GM19035 (cell line): ENCODE measurements at regions not wholly inside any gene's neighbourhood (a gene's known extent, or its start where the extent isn't known, plus 50 kb on each side); places are given as distances from the start of the nearest gene placed in this dataset.
"Not testable (repeated sequence)": the region's sequence is repeated elsewhere in the genome, so short reads cannot be mapped to it uniquely, and the experiment has no call there.

Experiments used
- ATAC-seq: cut with Tn5 transposase; IDR thresholded peaks from one replicate; pipeline ENCODE4 v1.9.1; 2021; ENCODE audit not compliant: unreplicated experiment

- ATAC-seq = no peak
Observed at GRCh38 chr9:740221-740620, 101.3 kb upstream of the DMRT1 start.

GRCh38 chr9:742104-742503 lies 99.4 kb upstream of the DMRT1 start:
- ATAC-seq = no peak

DNA sequence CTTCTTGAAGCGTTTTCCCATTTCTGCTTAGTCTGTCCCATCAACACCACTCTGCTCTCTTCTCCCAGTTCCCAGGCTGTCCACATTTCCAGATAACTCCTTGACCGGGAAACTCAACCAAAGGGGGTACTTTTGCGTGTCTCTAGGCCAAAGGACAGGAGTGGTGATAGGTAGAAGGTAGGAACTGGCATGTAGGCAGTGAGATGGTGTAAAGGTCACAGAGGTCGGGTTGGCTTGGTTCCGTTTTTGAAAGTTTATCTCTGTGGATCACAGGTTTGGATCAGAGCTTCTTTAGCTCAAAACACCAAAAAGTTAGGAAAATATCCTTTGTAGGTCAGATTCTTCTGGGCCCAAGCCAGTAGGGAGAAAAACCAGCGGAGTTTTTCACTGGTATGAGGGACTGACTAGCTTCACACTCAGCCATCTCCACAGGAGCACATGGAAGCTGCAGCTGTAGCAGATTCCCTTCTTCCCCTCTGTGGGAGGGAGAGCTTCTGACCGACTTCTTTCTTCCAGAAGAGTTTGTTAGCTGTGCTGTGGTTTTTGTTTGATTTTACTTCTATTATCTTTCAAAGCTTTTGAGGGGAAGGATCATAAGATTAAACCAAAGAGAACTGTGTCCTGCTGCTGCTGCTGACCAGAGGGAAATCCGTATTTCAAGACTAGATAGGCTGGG lies 98.4 kb upstream of the DMRT1 start:
- no peak for ATAC-seq

GRCh38 chr9:744046-744712 lies 97.3 kb upstream of the DMRT1 start:
- no peak for ATAC-seq

GRCh38 chr9:744790-745484 lies 96.6 kb upstream of the DMRT1 start:
- no peak for ATAC-seq

DNA sequence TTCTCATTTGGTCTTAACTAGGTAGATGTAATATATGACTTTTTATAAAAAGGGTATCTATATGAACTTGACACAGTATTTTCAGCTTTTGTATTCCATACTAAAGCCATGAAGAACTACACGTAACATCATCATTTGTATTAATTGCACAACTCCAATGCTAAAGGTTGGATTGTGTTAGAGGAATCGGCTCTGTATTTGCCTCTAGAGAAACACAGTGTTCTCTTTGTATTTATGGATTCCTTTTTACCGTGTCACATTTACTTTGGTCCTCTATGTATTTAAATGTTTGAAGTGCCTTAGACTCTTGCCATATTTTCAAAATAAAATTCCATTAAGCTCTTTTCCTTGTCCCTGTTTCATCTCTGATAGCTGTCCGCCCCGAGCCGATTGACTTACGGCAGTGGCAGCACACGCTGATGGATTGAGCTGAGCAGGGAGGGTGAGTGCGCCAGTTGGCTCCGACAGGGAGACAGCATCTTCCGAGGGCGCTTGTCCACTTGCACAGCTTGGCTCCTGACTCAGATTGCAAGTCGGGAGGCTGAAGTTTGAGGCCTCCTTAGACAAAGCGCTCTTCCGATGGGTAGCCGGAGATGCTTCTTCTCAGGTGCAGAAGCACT lies 95.6 kb upstream of the DMRT1 start:
- no peak for ATAC-seq

GRCh38 chr9:746661-747434 lies 94.6 kb upstream of the DMRT1 start:
- no peak for ATAC-seq

- no peak for ATAC-seq
Observed at GRCh38 chr9:747567-747966, 93.9 kb upstream of the DMRT1 start.

- ATAC-seq = no peak
Observed at GRCh38 chr9:748861-749497, 92.5 kb upstream of the DMRT1 start.

GRCh38 chr9:749716-750115 lies 91.8 kb upstream of the DMRT1 start:
- ATAC-seq = no peak

- peak; percentile 10 for ATAC-seq
Observed at GRCh38 chr9:750249-750967, 91.1 kb upstream of the DMRT1 start.

DNA sequence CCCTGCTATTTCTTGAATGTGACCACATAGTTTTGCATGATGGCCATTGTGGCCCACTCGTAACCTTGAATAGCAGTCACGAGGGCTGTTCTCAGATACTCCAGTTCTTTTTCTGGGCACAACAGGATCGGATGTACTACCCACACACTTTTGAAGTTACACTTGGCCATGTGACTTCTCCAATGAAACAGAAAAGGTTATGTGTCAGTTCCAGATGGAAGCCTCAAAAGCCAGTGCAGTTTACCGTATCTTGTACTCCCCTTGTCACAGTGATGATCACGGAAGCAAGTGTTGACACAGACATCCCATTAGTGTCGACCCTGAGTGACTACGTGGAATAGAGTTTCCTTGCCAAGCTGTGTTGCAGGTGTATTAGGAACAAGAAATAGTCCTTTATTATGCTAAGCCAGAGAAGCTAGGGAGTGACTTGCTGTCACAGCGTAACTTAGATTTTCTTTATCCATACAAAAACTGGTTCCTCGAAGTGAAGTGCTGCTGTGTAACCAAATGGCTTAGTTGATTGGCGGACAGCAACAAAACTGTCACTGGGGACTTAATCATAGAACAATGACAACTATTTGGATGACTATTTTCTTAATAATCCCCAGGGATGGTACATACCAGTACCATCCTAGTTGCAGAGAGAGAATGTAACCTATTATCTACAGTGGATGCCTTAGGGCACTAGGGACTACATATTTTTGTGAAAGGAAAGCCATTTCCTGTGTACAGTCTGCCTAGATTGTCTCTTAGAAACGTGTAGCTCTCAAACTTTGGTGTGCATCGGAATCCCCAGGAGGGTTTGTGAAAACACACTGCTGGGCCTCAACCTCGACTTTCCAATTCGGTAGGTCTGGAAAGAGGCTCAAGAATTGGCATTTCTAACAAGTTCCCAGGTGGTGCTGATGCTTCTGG lies 90.1 kb upstream of the DMRT1 start:
- peak; percentile 86 for ATAC-seq

DNA sequence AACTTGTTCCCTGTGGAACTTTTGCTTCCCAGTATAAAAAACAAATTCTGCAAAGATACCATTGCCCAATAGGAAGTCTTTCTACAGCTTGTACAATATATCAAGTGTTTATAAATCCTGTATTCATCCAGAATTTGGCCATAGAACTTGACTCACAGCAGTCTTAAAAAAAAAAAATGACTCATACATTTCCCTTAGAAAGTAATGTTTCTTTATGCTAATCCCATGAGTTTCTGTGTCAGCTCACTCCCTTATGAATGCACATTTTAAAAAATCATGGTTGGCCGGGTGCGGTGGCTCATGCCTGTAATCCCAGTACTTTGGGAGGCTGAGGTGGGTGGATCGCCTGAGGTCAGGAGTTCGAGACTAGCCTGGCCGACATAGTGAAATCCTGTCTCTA lies 89.3 kb upstream of the DMRT1 start:
- ATAC-seq = no peak

DNA sequence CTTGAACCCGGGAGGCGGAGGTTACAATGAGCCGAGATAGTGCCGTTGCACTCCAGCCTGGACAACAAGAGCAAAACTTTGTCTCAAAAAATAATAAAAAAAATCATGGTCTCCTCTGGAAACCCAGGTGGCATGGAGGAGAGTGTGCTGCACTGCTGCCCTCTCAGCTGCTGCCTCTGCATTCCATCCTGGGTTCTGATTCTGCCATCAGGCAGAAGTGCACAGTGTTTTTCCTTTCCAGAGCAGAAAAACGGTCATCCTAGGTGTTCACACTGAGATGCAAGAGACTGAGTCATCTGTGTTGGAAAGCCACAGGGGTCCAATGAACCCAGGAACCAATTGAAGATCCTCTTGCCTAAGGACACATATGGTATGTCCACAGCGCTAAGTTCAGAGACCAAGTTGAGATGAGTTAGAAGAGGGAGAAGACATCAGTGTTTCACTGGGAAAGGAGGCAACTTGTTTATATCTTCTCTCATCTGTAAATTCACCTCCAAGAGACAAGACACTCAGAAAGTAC lies 88.8 kb upstream of the DMRT1 start:
- ATAC-seq = no peak

DNA sequence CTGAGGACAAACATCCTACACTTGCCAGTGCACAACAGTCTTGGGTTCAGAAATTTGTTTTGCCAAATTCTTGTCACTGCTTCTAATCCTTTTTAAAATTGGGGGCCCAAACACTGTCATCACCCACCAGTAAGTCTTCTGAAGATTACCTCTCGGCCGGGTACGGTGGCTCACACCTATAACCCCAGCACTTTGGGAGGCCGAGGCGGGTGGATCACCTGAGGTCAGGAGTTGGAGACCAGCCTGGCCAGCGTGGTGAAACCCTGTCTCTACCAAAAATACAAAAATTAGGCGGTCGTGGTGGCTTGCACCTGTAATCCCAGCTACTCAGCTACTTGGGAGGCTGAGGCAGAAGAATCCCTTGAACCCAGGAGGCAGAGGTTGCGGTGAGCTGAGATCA lies 87.8 kb upstream of the DMRT1 start:
- not testable (repeated sequence) for ATAC-seq

DNA sequence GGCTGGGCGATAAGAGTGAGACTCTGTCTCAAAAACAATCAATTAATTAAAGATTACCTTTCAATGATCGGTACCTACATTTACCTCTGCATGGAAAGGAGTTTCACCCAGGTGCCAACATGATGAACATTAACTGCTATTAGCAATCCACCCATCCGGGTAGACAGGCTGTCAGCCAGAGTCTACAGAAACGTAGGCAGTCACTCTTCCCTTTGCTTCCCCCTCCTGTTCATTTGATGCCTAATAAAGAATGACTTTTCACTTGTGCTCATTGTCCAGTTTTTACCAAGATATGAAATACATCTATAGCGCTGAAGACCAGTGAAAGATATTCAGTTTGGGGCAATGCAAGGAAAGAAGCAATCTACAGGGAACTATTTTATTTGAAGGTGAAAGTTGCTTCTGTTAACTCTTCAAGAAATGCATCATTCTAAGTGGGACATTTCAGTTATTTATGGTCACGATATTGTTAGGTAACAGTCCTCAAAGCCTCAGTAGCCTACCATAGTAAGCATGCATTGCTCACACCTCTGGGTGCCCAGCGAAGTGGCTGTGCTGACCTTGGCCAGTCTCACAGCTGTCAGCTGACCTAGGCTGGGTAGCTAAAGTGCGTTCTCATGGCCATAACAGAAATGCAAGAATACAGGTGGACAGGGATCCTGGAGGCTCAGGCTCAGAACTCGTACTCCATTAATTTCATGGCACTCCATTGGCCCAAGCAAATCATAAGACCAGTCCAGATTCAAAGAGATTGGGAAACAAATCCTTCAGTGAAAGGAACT lies 87.2 kb upstream of the DMRT1 start:
- ATAC-seq = no peak

DNA sequence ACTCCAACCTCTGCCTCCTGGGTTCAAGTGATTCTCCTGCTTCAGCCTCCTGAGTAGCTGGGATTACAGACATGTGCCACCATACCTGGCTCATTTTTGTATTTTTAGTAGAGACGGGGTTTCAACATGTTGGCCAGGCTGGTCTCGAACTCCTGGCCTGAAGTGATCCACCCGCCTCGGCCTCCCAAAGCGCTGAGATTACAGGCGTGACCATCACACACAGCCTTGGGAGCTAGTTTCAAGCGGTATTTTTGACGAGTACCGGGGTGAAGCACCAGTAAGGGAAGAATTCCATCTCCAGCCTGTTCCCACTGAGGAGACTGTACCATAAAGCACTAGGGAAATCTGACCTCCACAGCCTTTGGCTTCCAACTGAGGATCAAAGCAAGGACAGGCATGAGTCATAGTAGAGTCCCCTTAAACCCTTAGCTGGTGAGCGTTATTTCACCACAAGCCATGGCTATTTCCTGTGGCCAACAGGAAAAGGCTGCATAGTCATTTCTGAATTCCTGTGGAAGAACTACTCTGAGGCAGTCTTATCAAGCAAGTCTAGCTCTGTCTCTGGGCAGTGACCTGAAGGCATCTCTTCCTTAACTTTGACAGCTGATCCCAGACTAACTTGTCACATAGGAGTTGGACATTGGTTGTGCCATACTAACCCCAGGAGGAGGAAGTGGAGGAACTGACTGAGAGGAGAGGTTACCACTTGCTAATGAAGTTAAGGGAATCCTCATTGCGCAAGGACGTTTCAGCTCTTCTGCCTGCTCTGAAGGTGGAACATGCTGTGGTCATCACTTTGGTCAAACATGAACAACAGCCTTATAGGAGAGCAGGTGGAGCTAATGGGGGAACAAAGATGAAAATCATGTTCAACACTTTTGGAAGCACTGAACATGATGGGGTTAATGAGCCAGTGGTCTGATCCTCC lies 85.8 kb upstream of the DMRT1 start:
- no peak for ATAC-seq
